GM19452 (cell line): ENCODE measurements at regions not wholly inside any gene's neighbourhood (a gene's known extent, or its start where the extent isn't known, plus 50 kb on each side); places are given as distances from the start of the nearest gene placed in this dataset.

Experiments
- ATAC-seq: cut with Tn5 transposase; IDR thresholded peaks from one replicate; pipeline ENCODE4 v1.9.1; 2021; ENCODE audit not compliant: unreplicated experiment

DNA sequence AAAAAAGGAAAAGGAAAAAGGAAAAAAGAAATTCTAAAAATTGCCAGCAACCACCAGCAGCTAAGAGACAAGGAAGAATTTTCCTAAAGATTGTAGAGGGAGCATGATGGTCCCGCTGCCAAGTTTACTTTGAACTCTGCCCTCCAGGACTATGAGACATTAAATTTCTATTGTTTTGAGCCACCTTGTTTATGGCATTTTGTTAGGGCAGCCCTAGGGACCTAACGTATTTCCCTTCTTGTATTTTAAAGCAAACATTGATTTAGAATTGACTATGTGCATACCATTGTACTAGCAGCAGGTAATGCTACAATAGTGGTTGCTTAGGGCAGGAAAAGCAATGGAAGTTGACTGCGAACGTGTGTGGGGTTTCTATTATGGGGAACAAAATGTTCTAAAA is 1414.2 kb downstream of the EFNB2 start:
- ATAC-seq, result no peak

DNA sequence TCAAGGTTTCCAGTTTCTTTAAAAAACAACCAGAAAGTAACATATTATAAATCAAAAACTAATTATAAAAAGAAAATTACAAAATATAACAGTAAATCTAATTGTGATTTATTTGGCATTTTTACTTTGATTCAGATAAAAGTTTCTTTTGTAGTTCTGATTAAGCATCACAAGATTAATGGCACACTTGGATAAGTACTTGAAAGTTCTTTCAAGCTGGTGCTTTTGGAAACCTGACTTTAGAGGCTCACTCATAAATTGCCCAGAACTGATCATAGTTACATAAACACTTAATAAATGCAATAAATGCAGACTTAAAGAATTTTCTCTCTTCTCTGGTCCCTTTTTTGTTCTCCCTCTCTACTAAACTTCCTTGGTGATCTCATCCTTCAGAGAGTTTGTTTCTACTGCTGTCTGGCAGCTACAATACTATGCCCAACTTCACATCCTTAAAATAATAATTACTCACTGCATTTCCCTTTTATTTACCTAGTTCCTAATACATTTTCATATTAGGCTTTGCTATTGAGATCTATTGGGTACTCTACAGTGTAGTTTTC is 1417.0 kb downstream of the EFNB2 start:
- no peak for ATAC-seq

DNA sequence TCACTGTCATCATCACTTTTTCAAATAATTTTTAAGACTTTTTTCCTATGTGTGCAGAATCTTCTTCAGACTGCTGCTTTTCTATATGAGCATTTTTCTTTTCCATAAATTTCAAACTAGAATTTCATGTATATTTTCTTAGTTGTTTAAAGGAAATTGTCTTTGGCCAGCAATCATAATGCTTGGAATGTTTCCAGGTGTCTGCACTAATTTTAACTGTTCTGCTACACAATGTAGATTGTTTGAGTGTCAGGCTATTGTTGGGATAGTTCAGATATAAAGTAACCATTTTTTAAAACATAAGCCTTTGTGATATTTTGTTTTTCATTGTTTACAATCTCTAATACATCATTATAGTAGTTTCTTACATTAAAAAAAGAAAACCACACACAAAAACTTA is 1418.5 kb downstream of the EFNB2 start:
- no peak for ATAC-seq

DNA sequence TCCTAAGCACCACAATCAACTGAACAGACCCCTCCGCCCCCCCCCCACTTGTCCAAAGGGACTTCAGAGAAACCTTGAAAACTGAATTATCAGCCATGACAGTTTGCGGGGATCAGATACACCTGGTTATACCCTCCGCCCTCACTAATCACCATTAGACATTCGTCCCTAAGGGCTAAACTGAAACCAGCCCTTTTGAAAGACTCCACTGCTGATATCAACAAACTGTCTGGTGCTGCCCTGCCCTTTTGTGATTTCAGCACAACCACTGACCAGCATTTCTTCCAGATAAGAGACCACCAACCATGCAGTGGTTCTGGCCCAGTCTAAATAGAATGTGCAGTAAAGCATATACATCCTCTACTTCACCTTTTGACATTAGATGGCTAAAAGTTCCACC is 1422.9 kb downstream of the EFNB2 start:
- no peak for ATAC-seq

DNA sequence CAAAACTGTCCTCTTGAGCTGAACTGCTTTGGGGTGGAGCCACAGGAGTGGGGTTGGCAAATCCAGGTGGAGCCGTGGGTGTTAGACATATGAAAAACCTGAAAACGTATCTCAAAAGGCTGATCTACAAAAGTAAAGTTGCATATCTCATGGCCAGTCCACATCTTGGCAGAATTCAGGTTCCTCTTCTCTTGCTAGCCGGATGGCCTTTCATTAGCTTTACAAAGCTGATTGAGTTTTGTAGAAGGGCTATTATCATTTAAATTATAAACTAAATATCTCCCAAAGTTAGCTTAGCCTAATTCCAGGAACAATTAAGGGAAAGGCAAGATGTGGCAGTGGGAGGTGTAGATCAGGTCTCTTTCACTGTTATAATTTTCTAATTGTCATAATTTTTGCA is 1427.7 kb downstream of the EFNB2 start:
- ATAC-seq, result no peak

DNA sequence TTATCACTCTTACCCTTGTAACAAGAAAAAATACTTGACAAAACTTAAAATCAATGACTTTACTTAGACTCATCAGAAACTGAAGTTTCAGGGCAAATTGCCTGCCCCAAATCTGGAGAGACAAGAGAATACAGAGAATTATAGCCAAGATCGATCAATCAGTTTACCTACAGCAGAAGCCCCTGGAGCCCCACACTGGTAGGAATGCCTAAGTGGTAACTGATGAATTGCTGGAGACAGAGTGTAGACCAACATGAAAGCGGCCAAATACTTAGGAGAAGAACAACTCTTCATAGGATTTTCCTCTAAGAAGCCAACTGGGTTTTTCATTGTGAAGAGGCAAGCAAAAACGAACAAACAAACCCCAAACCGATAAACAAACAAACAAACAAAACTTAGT is 1430.0 kb downstream of the EFNB2 start:
- no peak for ATAC-seq

DNA sequence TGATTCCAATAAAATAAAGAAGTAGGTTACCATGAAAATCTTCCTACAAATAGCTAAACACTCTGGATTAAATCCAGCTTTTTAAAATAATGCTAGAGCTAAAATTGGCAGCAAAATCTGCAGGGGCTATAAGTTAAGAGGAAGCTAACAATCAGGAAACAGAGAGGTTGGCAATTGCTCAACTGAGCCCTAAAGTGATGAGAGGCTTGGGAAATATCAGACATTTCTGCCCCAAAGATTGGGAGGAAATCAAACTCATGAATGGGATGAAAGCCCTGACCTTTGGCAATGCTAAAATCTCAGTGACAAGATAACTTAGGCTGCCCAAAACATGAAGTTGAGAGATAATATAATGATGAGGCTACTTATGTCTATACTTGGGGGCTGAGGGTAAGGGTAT is 1437.9 kb downstream of the EFNB2 start:
- ATAC-seq, result no peak

DNA sequence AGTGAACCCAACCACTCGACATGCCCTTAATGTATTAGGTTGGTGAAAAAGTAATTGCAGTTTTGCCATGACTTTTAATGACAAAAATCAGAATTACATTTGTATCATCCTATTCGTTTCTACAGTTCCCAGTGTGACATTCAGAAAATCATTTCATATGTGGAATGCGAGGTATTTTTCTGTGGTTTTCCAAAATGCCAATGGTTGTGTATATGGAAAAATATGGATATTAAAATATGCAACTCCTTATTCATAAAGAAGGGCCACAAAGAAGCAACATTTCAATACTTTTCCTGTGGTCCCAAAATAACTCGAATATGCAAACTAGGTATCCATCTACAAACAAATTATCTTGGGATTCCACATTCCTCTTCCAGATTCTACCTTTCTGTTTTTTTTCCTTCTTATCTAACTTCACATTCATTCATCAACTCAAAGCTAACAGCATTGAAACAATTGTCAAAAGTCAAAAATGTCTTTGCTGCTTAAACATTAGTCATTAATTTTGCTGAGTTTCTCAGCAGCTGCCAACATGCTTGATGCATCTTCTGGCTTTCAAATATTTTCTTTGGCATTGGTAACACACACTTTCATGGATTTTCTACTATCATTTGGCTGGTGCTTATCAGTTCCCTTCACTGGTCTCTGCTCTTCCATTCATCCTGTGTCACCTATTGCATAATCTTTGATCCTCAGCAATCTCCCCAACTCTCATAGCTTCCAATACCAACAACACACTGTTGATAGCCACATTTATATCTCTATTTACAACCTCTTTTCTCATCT is 1445.4 kb downstream of the EFNB2 start:
- ATAC-seq, result no peak

DNA sequence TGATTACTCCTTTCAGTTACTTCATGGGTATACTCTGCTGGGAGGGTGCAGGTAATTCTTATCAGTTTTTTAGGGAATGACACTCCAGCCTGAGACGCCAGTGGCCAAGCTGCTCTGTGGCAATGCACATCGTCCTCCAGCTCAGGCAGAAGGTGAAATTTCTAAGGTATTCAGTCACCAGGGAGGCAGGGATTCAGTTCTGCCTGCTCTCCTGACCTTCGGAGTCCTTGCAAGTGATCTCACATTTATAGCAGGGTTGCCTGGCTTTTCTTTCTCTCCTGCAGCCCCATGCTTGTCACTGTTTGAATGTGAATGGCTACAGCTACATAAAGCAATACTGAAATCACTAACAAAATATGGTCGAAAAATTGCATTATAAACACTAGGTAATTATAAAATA is 1447.5 kb downstream of the EFNB2 start:
- no peak for ATAC-seq

DNA sequence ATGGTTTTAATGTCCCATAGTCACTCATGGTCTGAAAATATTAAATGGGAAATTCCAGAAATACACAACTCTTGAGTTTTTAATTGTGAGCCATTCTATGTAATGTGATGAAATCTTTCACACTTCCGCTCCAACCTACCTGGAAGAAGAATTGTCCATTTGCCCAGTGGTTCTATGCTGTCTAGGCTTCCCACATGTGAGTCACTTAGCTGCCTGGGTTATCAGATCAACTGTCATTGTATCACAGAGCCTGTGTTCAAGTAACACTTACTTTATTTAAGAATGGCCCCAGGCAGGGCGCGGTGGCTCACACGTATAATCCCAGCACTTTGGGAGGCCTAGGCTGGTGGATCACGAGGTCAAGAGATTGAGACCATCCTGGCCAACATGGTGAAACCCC is 1450.5 kb downstream of the EFNB2 start:
- no peak for ATAC-seq

DNA sequence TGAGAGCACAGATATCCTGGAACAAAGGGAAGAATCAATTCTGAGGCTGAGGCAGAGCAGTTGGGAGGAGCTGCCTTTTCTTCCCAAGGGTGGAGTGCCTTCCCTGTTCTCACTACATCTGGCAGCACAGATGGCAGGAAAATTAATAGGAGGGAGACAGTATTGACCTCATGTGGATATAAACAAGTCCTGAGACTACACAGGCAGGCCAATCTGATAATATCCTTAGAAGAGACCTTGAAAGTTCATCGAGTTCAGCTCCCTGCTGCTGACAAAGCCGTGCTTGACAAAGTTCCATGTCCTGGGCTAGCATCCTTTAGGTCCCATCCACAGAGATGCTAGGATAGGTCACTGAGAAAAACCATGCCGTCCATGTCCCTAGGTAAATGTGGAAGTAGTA is 1451.5 kb downstream of the EFNB2 start:
- ATAC-seq, result no peak

DNA sequence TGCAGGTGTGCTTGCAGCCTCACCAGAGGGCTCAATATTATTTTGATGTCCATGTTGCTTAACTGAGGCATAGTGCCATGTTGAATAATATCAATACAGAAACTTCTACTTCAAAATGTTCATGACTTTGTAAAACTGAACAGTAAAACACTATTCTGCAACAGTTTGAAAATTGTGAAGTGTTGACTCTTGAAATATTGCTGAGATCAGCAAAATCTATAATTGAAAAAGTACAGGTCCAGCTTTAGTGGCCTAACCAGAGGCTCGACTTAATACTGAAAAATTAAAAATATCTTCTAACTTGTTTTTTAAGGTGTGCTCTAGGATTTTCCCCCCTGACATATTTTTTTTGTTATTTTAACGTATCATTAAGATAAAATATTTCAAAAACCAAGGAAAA is 1460.7 kb downstream of the EFNB2 start:
- no peak for ATAC-seq

DNA sequence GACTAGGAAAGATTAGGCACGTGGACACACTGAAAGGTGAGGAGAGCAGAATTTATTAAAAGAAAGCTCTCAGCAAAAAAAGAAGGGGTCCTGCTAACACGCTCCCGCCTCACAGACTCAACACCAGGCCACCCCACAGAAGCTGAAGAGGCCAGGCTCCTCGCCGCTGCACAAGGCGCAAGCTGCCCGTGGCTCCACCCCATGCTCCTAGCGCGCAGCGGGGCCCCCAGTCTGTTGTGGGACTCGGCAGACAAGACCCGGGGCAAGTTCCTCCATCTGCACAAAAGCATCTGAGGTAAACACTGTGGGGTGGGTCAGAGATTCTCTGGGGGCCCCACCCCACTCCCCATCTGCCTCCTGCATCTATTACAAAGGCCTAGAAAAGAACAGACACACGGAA is 1462.4 kb downstream of the EFNB2 start:
- ATAC-seq, result no peak

DNA sequence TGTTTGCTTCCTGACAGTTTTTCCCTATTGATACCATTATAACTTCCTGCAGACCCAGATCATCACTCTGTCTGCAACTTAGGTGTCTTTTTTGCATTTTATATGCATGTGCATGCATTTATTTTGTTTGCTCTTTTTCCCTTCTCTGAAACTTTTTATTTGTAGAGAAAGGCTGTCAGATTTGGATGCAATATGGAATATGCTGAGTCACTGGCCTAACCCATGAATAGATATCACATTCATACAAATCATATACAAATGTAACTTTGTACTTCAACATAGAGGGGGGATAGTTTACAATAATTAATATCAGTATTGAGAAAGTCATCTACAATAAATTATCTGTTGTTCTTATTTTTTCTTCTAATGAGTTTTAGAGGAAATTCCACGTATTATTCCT is 1465.0 kb downstream of the EFNB2 start:
- ATAC-seq, result no peak

DNA sequence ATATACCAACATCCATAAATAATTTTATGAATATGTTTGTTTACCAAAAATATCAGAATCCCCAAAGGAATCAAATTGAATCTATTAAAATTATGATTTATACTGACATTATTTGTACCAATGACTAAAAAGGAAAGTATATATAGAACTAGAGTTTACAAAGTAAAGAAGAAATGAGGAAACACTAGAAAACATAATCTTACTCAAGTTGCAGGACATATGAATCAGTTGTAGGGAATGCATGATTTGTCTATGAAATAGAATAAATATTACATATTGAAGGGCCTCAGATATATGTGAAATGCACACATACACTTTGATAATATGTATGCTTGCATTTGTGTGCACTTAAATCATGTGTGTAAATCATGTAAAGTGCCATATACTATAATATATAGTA is 1466.4 kb downstream of the EFNB2 start:
- no peak for ATAC-seq

DNA sequence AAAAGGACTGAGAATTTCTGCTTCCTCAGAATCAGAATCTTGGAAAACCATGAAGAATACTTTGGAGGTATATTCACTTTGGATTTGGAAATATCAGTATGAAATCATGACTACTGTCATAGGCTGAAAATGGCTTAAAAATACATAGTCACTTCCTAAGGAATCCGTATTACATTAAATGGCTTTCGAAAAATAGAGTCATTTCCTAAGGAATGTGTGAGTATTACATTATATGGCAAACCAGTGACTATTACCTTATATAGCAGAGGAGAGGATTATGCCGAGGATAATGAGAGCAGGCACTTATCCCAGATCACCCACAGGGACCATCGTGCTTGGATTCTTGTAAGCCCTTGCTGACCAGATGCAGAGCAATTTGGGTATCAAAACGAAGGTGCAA is 1471.8 kb downstream of the EFNB2 start:
- no peak for ATAC-seq

DNA sequence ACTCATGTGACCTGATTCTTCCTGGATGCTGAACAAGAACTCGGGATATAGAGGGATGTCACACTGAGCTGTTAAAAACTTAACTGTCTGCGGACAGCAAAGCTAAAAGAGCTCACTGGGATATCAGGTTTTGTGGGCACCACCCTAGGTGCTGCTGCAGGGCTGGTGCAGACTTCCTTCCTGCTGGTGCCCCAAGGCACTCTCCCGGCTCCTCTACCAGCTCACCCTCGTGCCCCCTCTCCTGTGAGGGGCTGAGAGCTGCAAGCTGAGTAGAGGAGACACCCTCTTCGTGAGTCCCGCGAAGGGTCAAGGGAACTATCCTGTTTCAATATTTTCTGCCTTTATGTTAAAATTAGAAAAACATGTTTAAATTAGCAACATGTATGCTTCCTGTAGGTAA is 1475.7 kb downstream of the EFNB2 start:
- no peak for ATAC-seq

DNA sequence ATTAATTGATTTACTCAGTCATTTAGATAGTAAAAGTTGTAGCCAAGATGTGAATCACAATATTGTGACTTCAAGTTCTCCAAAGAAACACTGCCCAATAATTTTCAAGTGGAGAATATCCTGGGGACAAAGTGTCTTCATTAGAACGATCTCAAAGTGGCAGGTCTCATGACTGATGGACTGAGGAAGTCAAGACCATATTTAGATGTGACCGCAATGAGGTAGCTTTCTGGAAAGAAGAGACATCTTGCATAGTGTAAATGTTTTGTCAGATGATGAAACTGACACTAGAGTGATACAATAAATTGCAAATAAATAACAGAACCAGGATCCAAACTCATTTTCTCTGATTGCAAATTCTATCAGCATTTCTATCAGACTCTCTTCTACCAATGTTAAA is 1476.9 kb downstream of the EFNB2 start:
- ATAC-seq, result no peak

DNA sequence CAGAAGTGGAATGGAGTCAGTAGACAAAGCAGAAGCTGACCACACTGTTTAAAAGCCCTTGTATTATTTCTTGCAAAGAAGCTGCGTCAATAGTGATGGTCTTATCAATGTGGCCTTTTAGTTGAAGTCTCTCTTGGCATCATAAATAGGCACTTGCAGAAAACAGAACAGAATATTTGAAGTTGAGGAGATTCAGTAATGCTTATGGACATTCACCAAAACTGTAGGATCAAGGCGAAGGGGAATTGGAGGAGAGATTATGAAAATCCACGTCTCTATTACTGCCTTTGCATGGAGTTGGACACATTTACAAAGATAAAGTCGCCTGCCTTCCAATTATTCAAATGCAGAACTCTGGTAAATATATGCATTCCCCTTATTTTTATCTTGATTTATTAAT is 1482.8 kb downstream of the EFNB2 start:
- no peak for ATAC-seq

DNA sequence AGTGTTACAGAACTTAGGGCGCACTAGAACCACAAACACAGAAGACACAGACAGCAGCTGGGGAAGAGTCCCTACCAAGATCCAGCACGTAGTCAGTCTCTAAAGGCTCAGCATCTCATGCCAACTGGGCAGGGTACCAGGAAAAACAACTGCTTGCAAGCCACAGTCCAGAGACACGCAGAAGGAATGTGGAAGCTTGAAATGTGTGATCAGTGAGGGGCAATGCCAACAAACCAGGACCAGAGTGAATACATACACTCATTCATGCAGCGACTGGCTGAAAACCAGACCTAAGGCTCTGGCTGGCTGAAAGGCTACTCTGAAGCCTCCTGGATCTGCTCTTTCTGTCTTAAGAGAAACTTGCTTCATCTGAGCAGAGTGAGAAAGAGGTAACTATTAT is 1484.8 kb downstream of the EFNB2 start:
- ATAC-seq, result no peak

DNA sequence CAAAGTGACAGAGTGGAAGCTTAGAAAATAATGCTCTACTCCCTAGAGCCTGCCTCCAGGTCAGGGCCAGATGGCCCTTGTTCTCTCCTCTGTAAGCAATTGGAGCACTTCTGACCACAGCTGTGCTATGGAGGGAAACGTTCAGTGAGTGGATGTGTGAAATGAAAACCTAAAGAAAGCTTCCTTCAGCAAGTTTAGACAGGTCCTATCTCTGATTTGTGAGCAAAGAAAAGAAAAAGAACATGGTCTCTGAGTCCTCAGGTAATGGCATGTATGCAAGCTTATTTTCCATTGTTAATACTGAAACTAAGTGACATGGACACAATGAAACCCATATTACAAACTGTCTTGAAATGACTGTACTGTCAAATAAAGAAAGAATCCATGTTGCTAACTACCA is 1486.8 kb downstream of the EFNB2 start:
- no peak for ATAC-seq

DNA sequence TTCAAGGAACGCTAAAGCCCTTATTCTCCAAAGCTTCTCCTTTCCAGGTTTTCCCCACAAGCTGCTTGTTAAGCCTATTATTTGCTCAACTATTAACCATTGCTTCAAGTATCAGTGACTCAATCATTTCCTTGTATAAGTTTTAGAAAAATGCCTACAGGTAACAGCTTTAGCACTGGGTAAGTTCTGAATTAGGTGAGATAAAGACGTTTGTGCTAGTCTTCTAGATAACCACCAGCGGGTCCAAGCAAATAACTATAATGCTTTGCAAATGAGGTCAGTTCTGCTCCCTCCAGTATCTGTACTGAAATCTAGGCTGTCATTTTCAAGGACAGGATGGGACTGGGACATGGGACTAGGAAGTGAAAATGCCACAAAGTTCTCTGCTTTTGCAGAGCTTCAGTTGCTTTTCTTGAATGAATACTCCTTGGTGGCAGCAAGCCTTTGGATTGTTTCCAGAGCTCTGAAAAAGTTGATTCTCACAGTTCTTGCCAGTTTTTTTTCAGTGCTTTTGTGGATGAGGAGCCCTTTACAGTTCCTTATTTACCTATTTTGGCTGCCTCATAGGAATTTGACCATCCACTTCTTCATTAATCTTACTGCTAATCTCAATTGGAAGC is 1487.7 kb downstream of the EFNB2 start:
- no peak for ATAC-seq

DNA sequence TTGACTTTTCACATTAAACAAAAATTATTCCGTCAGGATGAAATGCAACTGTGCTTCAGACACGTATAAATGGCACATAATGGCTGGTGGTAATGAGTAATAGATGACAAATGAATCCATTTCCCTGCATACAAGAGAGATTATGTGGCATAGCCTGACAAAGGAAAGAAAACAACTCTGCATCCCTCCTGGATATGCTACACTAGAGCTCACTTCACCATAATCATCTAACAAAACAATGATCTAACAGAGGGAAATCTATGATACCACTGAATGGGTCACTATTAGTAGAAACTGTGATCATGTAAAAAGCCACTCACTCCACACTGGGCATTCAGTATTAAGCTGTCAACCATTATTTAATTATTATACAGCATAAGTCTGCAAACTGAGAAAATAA is 1498.4 kb downstream of the EFNB2 start:
- no peak for ATAC-seq
